Adrenal gland (tissue), 9 donors: ENCODE measurements at regions not wholly inside any gene's neighbourhood (a gene's known extent, or its start where the extent isn't known, plus 50 kb on each side); places are given as distances from the start of the nearest gene placed in this dataset.

Experiments used
- DNase-seq, 7 donors: peaks; one replicate each; pipeline ENCODE4 v3.0.0-alpha.2; 2019 to 2020
- H3K27ac ChIP-seq, 5 donors: fragments of 200-600 bp; sonication (generic) in 4 of 5; 1 replicate in 3 of 5; 2 replicates in 2 of 5; pipeline versions ENCODE4 v1.5.1 to v1.8.0; 2016 to 2020; ENCODE audit warnings: mild to moderate bottlenecking in 1 of 5
- H3K27me3 ChIP-seq: fragments of 200-600 bp; 2 replicates; pipeline ENCODE4 v1.8.0; 2021
- H3K36me3 ChIP-seq, 2 donors: fragments of 200-600 bp; replicated peaks in 1 of 2; 1 replicate in 1 of 2; 2 replicates in 1 of 2; pipeline versions ENCODE4 v1.5.1 to v1.8.0; 2018 to 2022
- H3K4me1 ChIP-seq, 2 donors: fragments of 200-600 bp; replicated peaks in 1 of 2; 1 replicate in 1 of 2; 2 replicates in 1 of 2; pipeline versions ENCODE4 v1.5.1 to v1.8.0; 2018 to 2021
- H3K4me3 ChIP-seq, 4 donors: fragments of 200-600 bp; sonication (generic) in 3 of 4; one replicate each; pipeline ENCODE4 v1.5.1; 2016 to 2018
- H3K9me3 ChIP-seq, 3 donors: fragments of 200-600 bp; sonication (generic) in 1 of 3; replicated peaks in 1 of 3; 1 replicate in 2 of 3; 2 replicates in 1 of 3; pipeline versions ENCODE4 v1.5.1 to v1.8.0; 2016 to 2021
- CTCF ChIP-seq, 6 experiments: fragments of 450-650 bp in 4 of 6; fragments of 200-600 bp in 2 of 6; sonication (generic) in 1 of 6; IDR thresholded peaks; 1 replicate in 5 of 6; 2 replicates in 1 of 6; pipeline versions ENCODE4 v1.5.1 to v1.8.0; 2016 to 2021; ENCODE audit warnings: antibody characterized with exemption in 6 of 6, mild to moderate bottlenecking in 2 of 6, moderate library complexity in 1 of 6
- POLR2A ChIP-seq, 2 donors: fragments of 450-650 bp; IDR thresholded peaks; one replicate each; pipeline ENCODE4 v1.6.1; 2017; ENCODE audit warnings: antibody characterized with exemption in 2 of 2, mild to moderate bottlenecking in 2 of 2, moderate library complexity in 1 of 2
- WGBS, 4 donors: extraction: QIAGEN DNeasy Blood & Tissue Kit in 2 of 4; methylation state at CpG; one replicate each; pipeline versions ENCODE4 v1.1.5 to v1.1.7; 2013 to 2017; 5-methylcytosine and 5-hydroxymethylcytosine counted together
- intact Hi-C, 2 donors: fragments of 100-400 bp; cut with DNase I; formaldehyde crosslinking; loops; one replicate each; pipeline versions ENCODE4 v1.14.1 to v1.15.0; 2022 to 2023
- donor health status: healthy with polysubstance abuse.
- donor health status: Bipolar disorder and iron deficiency.
- donor health status: DM: yes; HTN: yes; CAD: no.
- donor health status: DM: no; HTN: no; CAD: no.
- donor health status: DM: no; HTN: no; CAD: no.

- no peak overlapping the region for H3K4me3 ChIP-seq
- DNase-seq, result no peak
- intact Hi-C loops, result no loop called here
- TF ChIP-seq CTCF (IDR thresholded peaks at IDR 0.05), result no peak
- TF ChIP-seq POLR2A (IDR thresholded peaks at IDR 0.05), result no peak
- no peaks in the 10 kb centered on the region for H3K9me3 ChIP-seq
- 68 to 91% (median 77%) methylated on average over 1 of the region's 1 CpG for WGBS, 4 donors
- H3K36me3 ChIP-seq, result no peaks in the 10 kb centered on the region
- no peak overlapping the region for H3K27ac ChIP-seq
- H3K4me1 ChIP-seq, result no peaks in the 10 kb centered on the region
- no peaks in the 10 kb centered on the region for H3K27me3 ChIP-seq
Measured at GRCh38 chr6:92169506-92169905, 1249.9 kb downstream of the EPHA7 start.

- Histone ChIP-seq H3K9me3 (no peaks in the 10 kb centered on the region), H3K27ac (no peak overlapping the region), H3K36me3 (no peaks in the 10 kb centered on the region), H3K4me1 (no peaks in the 10 kb centered on the region), H3K27me3 (no peaks in the 10 kb centered on the region), H3K4me3 (no peak overlapping the region)
- intact Hi-C loops, result no loop called here
- no peak for DNase-seq
- TF ChIP-seq POLR2A (IDR thresholded peaks at IDR 0.05) (no peak), CTCF (IDR thresholded peaks at IDR 0.05) (no peak)
Measured at GRCh38 chr6:92166666-92167065, 1252.7 kb downstream of the EPHA7 start.

- TF ChIP-seq CTCF (IDR thresholded peaks at IDR 0.05) (no peak), POLR2A (IDR thresholded peaks at IDR 0.05) (no peak)
- Histone ChIP-seq H3K36me3 (no peaks in the 10 kb centered on the region), H3K4me1 (no peaks in the 10 kb centered on the region), H3K27ac (no peak overlapping the region), H3K4me3 (no peak overlapping the region), H3K9me3 (no peaks in the 10 kb centered on the region), H3K27me3 (no peaks in the 10 kb centered on the region)
- no peak for DNase-seq
- intact Hi-C loops, result no loop called here
Measured at GRCh38 chr6:92161953-92162352, 1257.4 kb downstream of the EPHA7 start.

GRCh38 chr6:92160226-92160625, 1259.1 kb downstream of the EPHA7 start:
- Histone ChIP-seq H3K27ac (no peak overlapping the region), H3K4me1 (no peaks in the 10 kb centered on the region), H3K9me3 (no peaks in the 10 kb centered on the region), H3K27me3 (no peaks in the 10 kb centered on the region), H3K36me3 (no peaks in the 10 kb centered on the region), H3K4me3 (no peak overlapping the region)
- intact Hi-C loops, result no loop called here
- WGBS, 4 donors, result 71 to 84% (median 78%) methylated on average over 3 of the region's 3 CpGs
- no peak for DNase-seq
- TF ChIP-seq CTCF (IDR thresholded peaks at IDR 0.05) (no peak), POLR2A (IDR thresholded peaks at IDR 0.05) (no peak)
